ENCODE measurements at regions not wholly inside any gene's neighbourhood (a gene's known extent, or its start where the extent isn't known, plus 50 kb on each side); places are given as distances from the start of the nearest gene placed in this dataset.

DNA sequence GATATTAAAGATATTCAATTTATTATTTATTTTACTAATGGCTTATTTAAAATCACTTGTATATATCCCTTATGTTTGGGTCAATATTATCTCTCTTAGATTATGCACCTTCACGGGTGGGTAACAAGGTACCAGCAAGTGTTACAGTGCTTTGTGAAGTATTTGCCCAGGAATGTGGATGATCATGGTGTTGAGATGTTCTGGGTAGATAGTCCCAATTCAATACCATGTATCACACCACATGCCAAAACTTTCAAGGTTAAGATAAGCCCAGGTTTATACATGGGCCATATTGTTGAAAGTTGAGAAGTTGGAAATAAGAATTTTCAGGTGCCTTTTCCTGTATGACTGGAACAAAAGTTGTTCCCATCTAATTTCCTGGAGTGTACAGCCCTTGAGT lies 131.3 kb upstream of the RASSF8 start:
- no peak overlapping the region for H2BK20ac ChIP-seq (ENCODE audit: low read depth, low read length, poor library complexity, severe bottlenecking)
- H3K4me2 ChIP-seq (ENCODE audit: insufficient read depth, insufficient read length, low read length) = no peak overlapping the region
- Mint-ChIP-seq H3K4me1 (peaks cover 3% of the 10 kb centered on the region in 2 experiments; a peak in 1 of 4 replicates), H3K36me3 (ENCODE audit: insufficient read depth in 1 of 3, low read depth in 3 of 3) (no peaks in the 10 kb centered on the region), H3K27ac (no peak overlapping the region), H3K27me3 (ENCODE audit: low read depth) (no peaks in the 10 kb centered on the region), H3K9me3 (no peaks in the 10 kb centered on the region), H3K4me3 (no peak overlapping the region)
- H2AK5ac ChIP-seq (ENCODE audit: insufficient read length, low read length) = no peak overlapping the region
- H4K8ac ChIP-seq (replicated peaks; ENCODE audit: insufficient read length, low read depth, low read length) = no peak overlapping the region
- no peak overlapping the region for H3K14ac ChIP-seq (ENCODE audit: insufficient read depth, low read length)
- H3K4me1 ChIP-seq (ENCODE audit: insufficient read depth, low read length) = no peaks in the 10 kb centered on the region
- H3K27ac ChIP-seq (ENCODE audit: insufficient read length, low read depth, low read length) = no peak overlapping the region
- H2BK5ac ChIP-seq (ENCODE audit: insufficient read length, low read length) = no peak overlapping the region
- TF ChIP-seq, protein P1, sequence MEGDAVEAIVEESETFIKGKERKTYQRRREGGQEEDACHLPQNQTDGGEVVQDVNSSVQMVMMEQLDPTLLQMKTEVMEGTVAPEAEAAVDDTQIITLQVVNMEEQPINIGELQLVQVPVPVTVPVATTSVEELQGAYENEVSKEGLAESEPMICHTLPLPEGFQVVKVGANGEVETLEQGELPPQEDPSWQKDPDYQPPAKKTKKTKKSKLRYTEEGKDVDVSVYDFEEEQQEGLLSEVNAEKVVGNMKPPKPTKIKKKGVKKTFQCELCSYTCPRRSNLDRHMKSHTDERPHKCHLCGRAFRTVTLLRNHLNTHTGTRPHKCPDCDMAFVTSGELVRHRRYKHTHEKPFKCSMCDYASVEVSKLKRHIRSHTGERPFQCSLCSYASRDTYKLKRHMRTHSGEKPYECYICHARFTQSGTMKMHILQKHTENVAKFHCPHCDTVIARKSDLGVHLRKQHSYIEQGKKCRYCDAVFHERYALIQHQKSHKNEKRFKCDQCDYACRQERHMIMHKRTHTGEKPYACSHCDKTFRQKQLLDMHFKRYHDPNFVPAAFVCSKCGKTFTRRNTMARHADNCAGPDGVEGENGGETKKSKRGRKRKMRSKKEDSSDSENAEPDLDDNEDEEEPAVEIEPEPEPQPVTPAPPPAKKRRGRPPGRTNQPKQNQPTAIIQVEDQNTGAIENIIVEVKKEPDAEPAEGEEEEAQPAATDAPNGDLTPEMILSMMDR (conservative IDR thresholded peaks at IDR 0.05) = no peak
- H2BK120ac ChIP-seq (ENCODE audit: low read depth, low read length, poor library complexity, severe bottlenecking) = no peak overlapping the region
- H3K23ac ChIP-seq (ENCODE audit: insufficient read length, low read depth, low read length) = no peak overlapping the region
- no peak overlapping the region for H4K91ac ChIP-seq (ENCODE audit: insufficient read length, low read depth, low read length)
- H3K9ac ChIP-seq (ENCODE audit: extremely low read depth, insufficient read length, low read length) = no peak overlapping the region
- no peak overlapping the region for H3T11ph ChIP-seq (ENCODE audit: low read length)
- H3K27me3 ChIP-seq (ENCODE audit: insufficient read depth, low read length) = no peaks in the 10 kb centered on the region
- no peak overlapping the region for H4K5ac ChIP-seq (ENCODE audit: insufficient read length, low read depth, low read length)
- H4K20me1 ChIP-seq (ENCODE audit: control insufficient read depth, insufficient read depth, insufficient read length) = no peaks in the 10 kb centered on the region
- H3K23me2 ChIP-seq (ENCODE audit: insufficient read length, low read depth, low read length, poor library complexity, severe bottlenecking) = no peaks in the 10 kb centered on the region
- H3K56ac ChIP-seq (ENCODE audit: insufficient read length, low read depth, low read length) = no peak overlapping the region
- no peaks in the 10 kb centered on the region for H3K79me2 ChIP-seq (ENCODE audit: insufficient read depth, low read length)
- H2AFZ ChIP-seq (ENCODE audit: low read length) = no peak overlapping the region
- H3K9me3 ChIP-seq (ENCODE audit: control insufficient read depth, low read depth, low read length) = no peaks in the 10 kb centered on the region
- H3K4ac ChIP-seq (ENCODE audit: low read depth, low read length) = no peak overlapping the region
- H3K79me1 ChIP-seq (ENCODE audit: insufficient read depth, low read depth, low read length, poor library complexity, severe bottlenecking) = no peaks in the 10 kb centered on the region
- no peak overlapping the region for H2BK12ac ChIP-seq (ENCODE audit: insufficient read length, low read depth, low read length)
- no peak overlapping the region for H2BK15ac ChIP-seq (ENCODE audit: low read depth, low read length)
- WGBS (ENCODE audit: extremely low coverage, insufficient read length, low lambda C conversion rate) = no CpG with 5 or more reads among the region's 1 CpG
- no peak for DNase-seq
- no peak overlapping the region for H3K18ac ChIP-seq (ENCODE audit: insufficient read length, low read depth, low read length)
